Testis (tissue), 2 donors: ENCODE measurements at regions not wholly inside any gene's neighbourhood (a gene's known extent, or its start where the extent isn't known, plus 50 kb on each side); places are given as distances from the start of the nearest gene placed in this dataset.

Source experiments
- DNase-seq: peaks from one replicate; pipeline ENCODE4 v3.0.0-alpha.2; 2019
- H3K27ac ChIP-seq, 2 donors: fragments of 200-600 bp; sonication (generic); one replicate each; pipeline ENCODE4 v1.5.1; 2019
- H3K27me3 ChIP-seq: fragments of 200-600 bp; sonication (generic); one replicate; pipeline ENCODE4 v1.5.1; 2019
- H3K36me3 ChIP-seq: fragments of 200-600 bp; sonication (generic); one replicate; pipeline ENCODE4 v1.5.1; 2017; ENCODE audit warnings: low read depth; ENCODE audit errors: missing control alignments
- H3K4me1 ChIP-seq: fragments of 200-600 bp; sonication (generic); one replicate; pipeline ENCODE4 v1.5.1; 2019
- H3K4me3 ChIP-seq, 2 donors: fragments of 200-600 bp; sonication (generic); one replicate each; pipeline ENCODE4 v1.5.1; 2017 to 2019
- H3K9me3 ChIP-seq: fragments of 200-600 bp; sonication (generic); one replicate; pipeline ENCODE4 v1.5.1; 2017
- POLR2A ChIP-seq: fragments of 450-650 bp; IDR thresholded peaks from one replicate; pipeline ENCODE4 v1.6.1; 2017; ENCODE audit warnings: antibody characterized with exemption, mild to moderate bottlenecking, moderate library complexity
- WGBS, 2 donors: methylation state at CpG; one replicate each; pipeline ENCODE4 v1.1.5; 2018; 5-methylcytosine and 5-hydroxymethylcytosine counted together
- intact Hi-C: fragments of 100-400 bp; cut with DNase I; formaldehyde crosslinking; loops from one replicate; pipeline ENCODE4 v1.15.1; 2023; ENCODE audit warnings: low total_unique reads
- TF ChIP-seq, protein P1 (sequence below), 3 experiments: fragments of 450-650 bp in 2 of 3; fragments of 200-600 bp in 1 of 3; sonication (generic) in 1 of 3; IDR thresholded peaks; one replicate each; pipeline ENCODE4 v1.5.1; 2016 to 2019; ENCODE audit warnings: antibody characterized with exemption in 3 of 3, mild to moderate bottlenecking in 2 of 3, moderate library complexity in 1 of 3

DNA sequence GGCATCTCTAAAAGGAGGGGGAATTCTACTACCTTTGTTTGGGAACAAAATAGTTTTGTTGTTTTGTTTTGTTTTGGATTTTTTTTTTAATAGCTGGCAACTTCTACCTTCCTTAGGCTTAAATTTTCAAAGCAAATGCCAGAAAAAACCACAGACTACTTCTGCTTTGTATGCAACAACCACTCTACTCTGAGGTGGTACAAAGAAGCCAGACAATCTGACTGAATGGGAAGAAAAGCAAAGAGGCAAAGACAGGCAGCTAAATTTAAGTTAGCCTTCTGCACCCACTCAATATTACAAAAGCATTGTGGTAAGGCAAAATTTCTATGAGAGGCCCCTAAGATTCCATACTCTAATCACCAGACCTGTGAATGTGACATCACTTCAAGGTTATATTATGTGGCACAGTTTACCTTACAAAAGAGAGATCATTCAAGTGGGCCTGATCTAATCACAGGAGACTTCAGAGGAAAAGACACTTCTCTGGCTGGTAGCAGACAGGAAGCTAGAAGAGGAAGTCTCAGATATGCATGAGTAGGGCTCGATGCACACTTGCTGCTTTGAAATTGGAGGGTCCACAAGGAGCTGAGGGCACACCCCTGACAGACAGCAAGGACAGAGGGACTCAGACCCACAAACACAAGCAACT, 566.6 kb downstream of the RPS29 start:
- TF ChIP-seq, protein P1, sequence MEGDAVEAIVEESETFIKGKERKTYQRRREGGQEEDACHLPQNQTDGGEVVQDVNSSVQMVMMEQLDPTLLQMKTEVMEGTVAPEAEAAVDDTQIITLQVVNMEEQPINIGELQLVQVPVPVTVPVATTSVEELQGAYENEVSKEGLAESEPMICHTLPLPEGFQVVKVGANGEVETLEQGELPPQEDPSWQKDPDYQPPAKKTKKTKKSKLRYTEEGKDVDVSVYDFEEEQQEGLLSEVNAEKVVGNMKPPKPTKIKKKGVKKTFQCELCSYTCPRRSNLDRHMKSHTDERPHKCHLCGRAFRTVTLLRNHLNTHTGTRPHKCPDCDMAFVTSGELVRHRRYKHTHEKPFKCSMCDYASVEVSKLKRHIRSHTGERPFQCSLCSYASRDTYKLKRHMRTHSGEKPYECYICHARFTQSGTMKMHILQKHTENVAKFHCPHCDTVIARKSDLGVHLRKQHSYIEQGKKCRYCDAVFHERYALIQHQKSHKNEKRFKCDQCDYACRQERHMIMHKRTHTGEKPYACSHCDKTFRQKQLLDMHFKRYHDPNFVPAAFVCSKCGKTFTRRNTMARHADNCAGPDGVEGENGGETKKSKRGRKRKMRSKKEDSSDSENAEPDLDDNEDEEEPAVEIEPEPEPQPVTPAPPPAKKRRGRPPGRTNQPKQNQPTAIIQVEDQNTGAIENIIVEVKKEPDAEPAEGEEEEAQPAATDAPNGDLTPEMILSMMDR (IDR thresholded peaks at IDR 0.05) = no peak
- no peak for TF ChIP-seq POLR2A
- WGBS, 2 donors = 44 to 50% methylated on average over 1 of the region's 1 CpG

DNA sequence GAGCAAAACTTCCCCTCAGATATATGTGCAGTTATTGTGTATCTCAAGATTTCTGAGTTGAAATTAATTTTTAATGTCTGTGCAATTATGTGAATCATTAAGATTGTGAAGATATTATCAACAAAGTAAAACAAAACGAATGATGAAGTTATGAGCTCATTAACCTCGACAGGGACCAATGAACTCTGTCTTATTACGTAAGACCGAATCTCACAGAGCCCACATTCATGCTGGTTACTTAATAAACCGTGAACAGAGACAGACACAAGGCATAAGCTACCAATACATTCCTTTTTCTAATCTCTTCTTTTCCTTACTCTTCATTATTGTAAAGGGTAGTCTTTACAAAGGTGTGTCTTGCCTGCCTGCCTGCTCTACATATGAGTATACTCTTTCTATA, 568.7 kb downstream of the RPS29 start:
- TF ChIP-seq, protein P1 (IDR thresholded peaks at IDR 0.05) = no peak
- no peak for TF ChIP-seq POLR2A
- 67 to 73% methylated on average over 5 of the region's 5 CpGs for WGBS, 2 donors
- intact Hi-C loops = no loop called here
- Histone ChIP-seq H3K4me1 (no peaks in the 10 kb centered on the region), H3K36me3 (no peaks in the 10 kb centered on the region), H3K27ac (no peak overlapping the region), H3K4me3 (no peak overlapping the region), H3K27me3 (no peaks in the 10 kb centered on the region), H3K9me3 (no peaks in the 10 kb centered on the region)
- DNase-seq = no peak

More for the DNA sequence above, 566.6 kb downstream of the RPS29 start:
- Histone ChIP-seq H3K27ac (no peak overlapping the region), H3K4me1 (no peaks in the 10 kb centered on the region), H3K36me3 (no peaks in the 10 kb centered on the region), H3K9me3 (no peaks in the 10 kb centered on the region), H3K4me3 (no peak overlapping the region), H3K27me3 (no peaks in the 10 kb centered on the region)
- DNase-seq = no peak
- intact Hi-C loops = no loop called here

DNA sequence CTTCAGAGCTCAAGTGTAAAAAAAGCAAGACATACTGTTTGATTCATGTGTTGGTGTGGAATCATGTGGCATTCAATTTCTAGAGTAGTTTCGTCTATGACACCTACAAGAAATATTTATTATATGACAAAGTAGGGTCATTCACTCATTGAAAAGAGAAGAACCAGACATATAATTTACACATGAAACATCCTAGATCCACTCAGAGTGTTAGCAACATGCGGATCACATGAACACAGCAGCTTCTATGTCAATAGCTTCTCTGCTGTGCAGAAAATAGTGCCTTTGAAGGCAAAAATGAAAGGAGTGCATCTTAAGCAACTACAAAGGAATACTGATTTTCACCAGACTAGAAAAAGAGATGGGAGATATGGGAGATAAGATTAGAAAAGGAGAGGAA, 569.8 kb downstream of the RPS29 start:
- H3K9me3 ChIP-seq = no peaks in the 10 kb centered on the region
- intact Hi-C loops = no loop called here
- WGBS, 2 donors = 80 to 85% methylated on average over 2 of the region's 2 CpGs

DNA sequence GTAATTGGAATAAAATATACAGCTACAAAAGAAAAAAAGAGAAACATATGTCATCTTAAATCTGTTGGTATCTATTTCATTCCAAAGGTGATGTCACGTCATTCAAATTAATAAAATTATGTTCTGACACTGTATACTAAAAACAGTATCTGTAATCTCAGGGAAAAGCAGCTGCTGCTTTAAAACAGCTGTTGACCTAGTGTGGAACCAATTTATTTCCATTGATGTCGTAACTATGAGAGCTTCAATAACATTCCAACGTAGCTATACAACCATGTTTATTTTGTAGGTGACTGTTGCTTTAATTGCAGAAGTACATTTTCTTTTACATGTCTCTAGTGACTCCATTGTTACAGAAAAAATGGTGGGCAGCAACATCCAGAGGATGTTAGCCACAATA, 571.7 kb downstream of the RPS29 start:
- intact Hi-C loops = no loop called here
- Histone ChIP-seq H3K9me3 (no peaks in the 10 kb centered on the region), H3K27ac (no peak overlapping the region), H3K36me3 (no peaks in the 10 kb centered on the region), H3K4me1 (no peaks in the 10 kb centered on the region), H3K27me3 (no peaks in the 10 kb centered on the region), H3K4me3 (no peak overlapping the region)
- TF ChIP-seq, protein P1 (IDR thresholded peaks at IDR 0.05) = no peak
- TF ChIP-seq POLR2A = no peak
- 64 to 73% methylated on average over 3 of the region's 3 CpGs for WGBS, 2 donors
- DNase-seq = no peak

More for the DNA sequence above, 569.8 kb downstream of the RPS29 start:
- Histone ChIP-seq H3K27me3 (no peaks in the 10 kb centered on the region), H3K36me3 (no peaks in the 10 kb centered on the region), H3K4me3 (no peak overlapping the region), H3K4me1 (no peaks in the 10 kb centered on the region), H3K27ac (no peak overlapping the region)
- no peak for DNase-seq
- no peak for TF ChIP-seq POLR2A
- TF ChIP-seq, protein P1 (IDR thresholded peaks at IDR 0.05) = no peak

DNA sequence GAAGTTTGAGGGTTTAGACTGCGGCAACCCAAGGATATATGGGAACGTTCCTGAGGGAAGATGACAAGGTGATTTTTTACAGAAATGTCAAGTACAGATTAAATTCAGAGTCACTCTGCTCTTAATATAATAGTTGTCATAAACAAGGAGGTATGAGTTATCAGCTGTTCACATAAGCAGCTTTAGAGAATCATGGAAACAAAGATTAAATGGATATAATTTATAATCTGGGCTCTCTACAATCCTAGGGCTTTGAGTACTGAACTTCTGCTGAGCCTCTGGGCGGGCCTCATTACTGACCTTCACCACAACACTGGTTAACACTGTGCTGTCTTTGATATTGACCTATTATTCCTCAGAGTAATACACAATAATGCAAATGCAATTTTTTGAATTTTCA, 577.8 kb downstream of the RPS29 start:
- no peak overlapping the region for H3K4me3 ChIP-seq
- no peak for TF ChIP-seq POLR2A
- TF ChIP-seq, protein P1 (IDR thresholded peaks at IDR 0.05) = no peak
- no peaks in the 10 kb centered on the region for H3K9me3 ChIP-seq
- WGBS, 2 donors = 58 to 65% methylated on average over 3 of the region's 3 CpGs
- intact Hi-C loops = no loop called here
- no peaks in the 10 kb centered on the region for H3K27me3 ChIP-seq
- no peak overlapping the region for H3K27ac ChIP-seq
- DNase-seq = no peak
- no peaks in the 10 kb centered on the region for H3K36me3 ChIP-seq
- no peaks in the 10 kb centered on the region for H3K4me1 ChIP-seq
